Jurkat, Clone E6-1 (cell line): ENCODE measurements at regions not wholly inside any gene's neighbourhood (a gene's known extent, or its start where the extent isn't known, plus 50 kb on each side); places are given as distances from the start of the nearest gene placed in this dataset.
"Not testable (repeated sequence)": the region's sequence is repeated elsewhere in the genome, so short reads cannot be mapped to it uniquely, and the experiment has no call there.

Experiments
- DNase-seq: peaks from one replicate; pipeline ENCODE4 v3.0.0-alpha.2; 2011; ENCODE audit warnings: low read depth, low spot score
- H3K4me3 ChIP-seq: 2 replicates; pipeline ENCODE4 v1.5.1; 2011; ENCODE audit warnings: mild to moderate bottlenecking, low read length, control low read depth, moderate library complexity

DNA sequence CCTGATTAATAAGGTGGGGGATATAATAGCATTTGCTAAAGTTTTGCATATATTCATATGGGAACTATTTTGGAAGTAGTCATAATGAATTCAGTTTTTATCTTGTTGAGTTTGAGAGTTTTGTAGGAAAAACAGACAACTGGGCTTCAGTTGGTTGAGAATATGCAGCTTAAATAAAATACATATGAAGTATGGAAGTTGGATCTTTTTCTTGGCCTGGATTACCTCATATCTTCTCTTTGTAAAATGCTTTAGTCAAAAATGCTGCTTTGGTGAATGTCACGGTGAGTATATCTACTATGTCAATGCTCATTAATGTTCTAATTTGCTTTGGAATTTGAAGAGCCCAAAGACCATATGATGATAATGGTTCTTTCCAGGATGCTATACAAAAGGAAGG is 552.2 kb upstream of the LMO3 start:
- no peak overlapping the region for H3K4me3 ChIP-seq
- no peak for DNase-seq

DNA sequence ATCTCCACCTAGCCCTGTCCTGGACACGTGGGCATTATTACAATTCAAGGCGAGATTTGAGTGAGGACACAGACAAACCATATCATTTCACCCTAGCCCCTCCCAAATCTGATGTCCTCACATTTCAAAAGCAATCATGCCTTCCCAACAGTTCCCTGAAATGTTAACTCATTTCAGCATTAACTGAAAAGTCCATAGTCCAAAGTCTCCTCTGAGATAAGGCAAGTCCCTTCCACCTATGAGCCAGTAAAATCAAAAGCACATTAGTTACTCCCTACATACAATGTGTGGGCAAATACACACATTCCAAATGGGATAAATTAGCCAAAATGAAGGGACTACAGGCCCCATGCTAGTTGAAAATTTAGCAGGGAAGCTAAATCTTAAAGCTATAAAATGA is 546.0 kb upstream of the LMO3 start:
- no peak overlapping the region for H3K4me3 ChIP-seq

DNA sequence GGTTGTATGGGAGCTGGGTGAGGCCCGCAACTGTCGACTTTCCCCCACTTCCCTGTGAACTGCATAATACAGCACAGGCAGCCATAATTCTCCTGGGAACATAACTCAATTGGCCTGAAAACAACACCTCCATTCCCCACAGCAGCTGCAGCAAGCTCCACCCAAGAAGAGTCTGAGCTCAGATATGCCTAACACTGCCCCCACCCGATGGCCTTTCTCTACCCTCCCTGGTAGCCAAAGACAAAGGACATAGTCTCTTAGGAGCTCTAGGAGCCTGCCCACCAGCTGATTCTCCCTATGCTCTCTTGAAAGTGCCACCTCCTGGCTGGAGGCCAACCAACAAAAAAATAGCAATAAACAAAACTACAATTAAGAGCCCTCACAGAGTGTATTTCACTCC is 542.7 kb upstream of the LMO3 start:
- DNase-seq: no peak
- no peak overlapping the region for H3K4me3 ChIP-seq

More for the DNA sequence above, 546.0 kb upstream of the LMO3 start:
- no peak for DNase-seq

DNA sequence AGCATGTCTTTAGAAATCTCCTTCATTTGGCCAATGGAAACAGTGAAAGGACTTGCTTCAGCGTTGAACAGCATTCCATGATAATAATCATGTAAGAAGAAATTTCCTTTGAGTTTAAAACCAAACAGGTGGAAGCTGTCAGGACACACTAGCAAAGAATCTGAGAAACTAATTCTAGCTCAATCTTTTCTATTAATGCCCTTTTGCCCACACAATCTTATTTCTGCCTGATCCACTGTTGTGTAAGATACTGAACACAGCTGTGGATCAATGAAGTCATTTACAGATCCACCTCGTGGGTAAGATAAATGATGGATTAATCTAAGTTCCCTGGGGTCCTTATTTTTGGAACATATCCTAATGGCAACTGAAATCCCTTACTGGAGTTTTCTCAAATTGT is 536.9 kb upstream of the LMO3 start:
- DNase-seq: no peak
- no peak overlapping the region for H3K4me3 ChIP-seq

DNA sequence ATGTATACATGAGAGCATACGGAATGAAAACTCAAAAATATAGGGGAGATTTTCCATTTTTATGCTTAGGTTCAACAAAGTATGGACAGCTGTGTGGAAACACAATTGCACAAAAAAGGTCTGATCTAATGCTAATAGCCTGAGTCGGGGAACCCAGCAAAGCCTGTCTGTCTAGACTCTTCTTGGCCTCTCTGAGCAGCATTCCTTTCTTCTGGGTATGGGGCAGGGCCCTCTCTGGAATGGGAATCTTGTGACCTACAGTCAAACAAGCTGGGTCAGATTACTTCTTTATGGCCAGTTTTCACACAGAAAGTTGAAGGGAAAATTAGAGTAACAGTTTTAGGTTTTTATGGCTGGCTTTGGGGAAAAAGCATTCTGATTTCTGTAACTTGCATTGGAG is 534.0 kb upstream of the LMO3 start:
- DNase-seq: no peak
- no peak overlapping the region for H3K4me3 ChIP-seq

DNA sequence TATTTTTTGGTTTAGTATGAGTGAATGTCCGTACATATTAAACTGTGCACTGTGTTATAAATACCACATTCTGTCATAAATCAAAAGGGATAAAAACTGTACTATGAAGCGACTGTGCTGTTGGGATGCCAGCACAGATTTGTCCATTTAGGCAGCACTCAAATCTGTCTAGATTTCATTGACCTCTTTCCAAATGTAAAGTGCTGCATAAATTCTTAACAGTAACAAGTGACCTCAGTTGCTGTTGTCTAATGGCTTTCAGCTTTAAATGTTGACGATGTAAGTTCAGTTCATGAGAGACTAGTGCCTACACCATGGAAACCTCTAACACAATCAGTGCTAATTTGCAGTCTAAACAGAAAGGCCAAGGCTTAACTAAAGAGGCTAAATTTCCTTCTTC is 531.4 kb upstream of the LMO3 start:
- no peak for DNase-seq
- H3K4me3 ChIP-seq: no peak overlapping the region

DNA sequence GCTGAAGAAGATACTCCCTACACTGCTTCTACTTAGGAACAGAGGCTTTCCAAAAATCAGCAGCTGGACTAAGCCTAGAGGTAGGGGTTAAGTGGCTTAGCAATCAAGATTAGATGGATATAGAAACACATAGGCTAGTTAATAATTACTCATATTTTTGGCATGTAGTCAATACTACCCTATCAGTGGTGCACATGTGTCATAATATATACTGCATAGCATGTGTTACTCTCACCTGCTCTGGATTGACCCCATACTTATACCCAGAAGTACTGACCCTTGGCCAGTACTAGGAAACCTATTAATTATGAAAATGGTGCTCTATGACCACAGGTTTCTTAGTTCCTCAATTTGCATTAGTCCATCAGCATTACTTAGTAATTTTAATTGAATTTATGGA is 528.4 kb upstream of the LMO3 start:
- no peak overlapping the region for H3K4me3 ChIP-seq
- DNase-seq: no peak

DNA sequence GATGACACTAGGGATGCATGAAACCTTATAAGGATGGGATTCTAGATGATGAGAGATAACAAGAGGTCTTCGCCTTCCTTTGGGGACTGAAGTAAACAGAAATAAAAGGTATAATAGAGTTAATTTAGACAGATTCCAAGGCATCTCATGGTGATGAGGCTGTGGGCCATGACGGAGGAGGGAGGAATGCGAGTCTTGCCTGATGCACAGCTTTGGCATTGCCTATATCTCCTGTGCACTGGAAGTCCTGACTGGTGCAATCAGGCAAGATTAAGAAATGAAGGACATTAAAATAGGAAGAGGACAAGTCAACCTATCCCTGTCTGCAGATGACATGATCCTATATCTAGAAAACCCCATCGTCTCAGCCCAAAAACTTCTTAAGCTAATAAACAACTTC is 526.4 kb upstream of the LMO3 start:
- DNase-seq: no peak

DNA sequence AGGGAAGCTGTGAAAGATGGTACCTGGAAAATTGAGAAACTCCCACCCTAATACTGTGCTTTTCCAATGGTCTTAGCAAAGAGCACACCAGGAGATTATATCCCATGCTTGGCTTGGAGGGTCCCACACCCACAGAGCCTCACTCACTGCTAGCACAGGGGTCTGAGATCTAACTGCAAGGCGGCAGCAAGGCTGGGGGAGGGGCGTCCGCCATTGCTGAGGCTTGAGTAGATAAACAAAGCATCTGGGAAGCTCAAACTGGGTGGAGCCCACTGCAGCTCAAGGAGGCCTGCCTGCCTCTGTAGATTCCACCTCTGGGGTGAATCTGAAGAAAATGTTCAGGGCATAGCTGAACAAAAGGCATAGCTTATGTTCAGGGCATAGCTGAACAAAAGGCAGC is 510.6 kb upstream of the LMO3 start:
- H3K4me3 ChIP-seq, DNase-seq: not testable (repeated sequence)

More for the DNA sequence above, 526.4 kb upstream of the LMO3 start:
- H3K4me3 ChIP-seq: no peak overlapping the region

DNA sequence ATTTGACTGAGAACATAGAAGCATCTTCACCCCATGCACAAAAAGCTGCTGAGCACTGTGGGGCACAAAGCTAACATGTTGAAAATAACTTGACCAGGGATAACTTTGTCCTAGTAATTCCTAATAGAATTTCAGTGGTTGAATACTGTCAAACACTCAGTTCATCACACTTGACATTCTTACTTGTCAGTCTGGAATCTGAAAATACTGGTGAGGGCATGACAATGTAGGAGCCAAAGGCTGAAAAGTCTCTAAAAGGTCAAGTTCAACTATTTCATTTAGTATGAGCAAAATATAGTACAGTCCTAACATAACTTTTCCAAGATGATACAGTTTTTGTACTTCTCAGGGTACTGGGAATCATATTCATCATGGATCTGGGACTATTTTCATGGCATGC is 504.4 kb upstream of the LMO3 start:
- no peak overlapping the region for H3K4me3 ChIP-seq
- no peak for DNase-seq

DNA sequence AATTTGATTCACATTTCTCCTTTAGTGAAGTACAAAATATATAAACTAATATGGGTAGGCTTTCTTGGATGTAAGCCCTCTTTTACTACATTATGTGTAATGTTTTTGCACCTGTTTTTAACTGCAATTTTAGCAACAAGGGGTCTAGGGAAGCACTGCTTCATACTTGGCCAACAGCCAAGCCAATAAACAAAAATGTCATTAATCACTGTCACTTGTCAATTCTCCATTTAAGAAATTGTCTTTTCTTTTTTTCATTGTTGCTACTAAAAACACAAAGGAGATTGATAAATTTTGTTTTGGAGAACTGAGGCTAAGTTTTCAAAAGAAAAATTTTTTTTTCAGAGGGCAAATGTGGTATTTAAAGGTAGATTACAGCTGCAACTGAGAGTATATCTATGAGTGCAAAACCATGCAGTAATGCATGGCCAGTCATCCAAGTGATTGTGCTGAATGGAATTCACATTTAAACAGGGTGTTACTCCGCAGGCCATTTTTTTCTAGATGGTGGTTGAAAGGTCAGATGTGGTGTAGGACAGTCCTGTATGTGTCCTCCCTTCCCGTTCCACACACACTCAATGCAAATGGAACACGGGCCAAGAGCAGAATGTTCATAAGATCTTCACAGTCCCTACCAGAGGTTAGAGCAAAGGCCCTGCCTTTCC is 503.0 kb upstream of the LMO3 start:
- no peak overlapping the region for H3K4me3 ChIP-seq
- DNase-seq: no peak

DNA sequence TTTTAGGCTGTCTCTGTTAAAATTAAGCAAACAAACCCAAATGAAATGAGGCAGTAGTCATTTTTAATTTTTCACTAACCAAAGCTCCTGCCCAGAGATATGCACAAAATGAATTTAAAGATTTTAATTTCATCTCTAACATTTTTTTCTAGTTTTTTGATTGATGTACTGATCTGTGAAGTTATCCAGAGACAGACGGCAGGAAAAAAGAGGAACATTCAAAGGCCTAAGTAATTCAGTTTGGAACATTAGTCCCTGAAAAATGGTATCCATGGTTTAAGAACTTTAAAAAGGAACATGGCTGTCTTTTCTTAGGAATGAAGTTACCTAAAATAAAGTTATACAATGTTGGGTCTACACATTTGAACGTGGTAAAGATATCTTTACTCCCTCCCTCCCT is 498.8 kb upstream of the LMO3 start:
- no peak overlapping the region for H3K4me3 ChIP-seq

DNA sequence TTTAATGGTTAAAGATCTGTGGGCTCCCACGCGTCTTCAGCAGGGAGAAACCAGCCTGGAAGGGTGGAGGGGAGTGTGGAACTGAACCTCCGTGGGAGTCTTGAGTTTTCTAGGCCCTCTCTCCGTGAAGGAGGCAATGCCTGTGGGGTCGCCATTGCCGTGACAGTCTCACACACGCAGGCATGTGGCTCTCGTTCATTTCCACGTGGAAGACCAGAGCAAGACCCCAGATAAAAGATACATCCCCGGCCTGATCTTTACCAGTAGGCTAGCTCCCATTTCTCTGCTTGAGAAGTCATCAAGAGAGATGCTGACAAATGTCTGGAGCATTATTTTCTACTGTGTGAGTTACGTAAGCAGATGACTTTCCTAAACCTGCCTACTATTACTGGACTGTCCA is 491.7 kb upstream of the LMO3 start:
- DNase-seq: no peak
- no peak overlapping the region for H3K4me3 ChIP-seq

More for the DNA sequence above, 498.8 kb upstream of the LMO3 start:
- no peak for DNase-seq

DNA sequence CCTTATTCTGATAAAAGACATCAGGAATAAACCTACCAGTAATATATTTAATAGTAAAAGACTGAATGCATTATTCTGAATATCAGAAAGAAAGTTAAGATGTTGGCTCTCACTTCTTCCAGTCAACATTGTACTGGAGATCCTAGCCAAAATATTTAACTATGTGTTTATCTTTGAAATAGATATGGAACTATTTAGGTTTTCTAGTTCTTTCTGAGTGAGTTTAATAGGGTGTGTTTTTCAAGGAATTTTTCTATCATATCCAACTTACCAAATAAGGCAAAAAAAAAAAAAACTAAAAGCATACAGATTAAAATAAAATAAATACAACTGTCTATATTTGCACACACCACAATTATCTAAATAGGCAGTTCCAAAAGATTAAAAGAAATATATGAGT is 478.9 kb upstream of the LMO3 start:
- H3K4me3 ChIP-seq: no peak overlapping the region
- no peak for DNase-seq

DNA sequence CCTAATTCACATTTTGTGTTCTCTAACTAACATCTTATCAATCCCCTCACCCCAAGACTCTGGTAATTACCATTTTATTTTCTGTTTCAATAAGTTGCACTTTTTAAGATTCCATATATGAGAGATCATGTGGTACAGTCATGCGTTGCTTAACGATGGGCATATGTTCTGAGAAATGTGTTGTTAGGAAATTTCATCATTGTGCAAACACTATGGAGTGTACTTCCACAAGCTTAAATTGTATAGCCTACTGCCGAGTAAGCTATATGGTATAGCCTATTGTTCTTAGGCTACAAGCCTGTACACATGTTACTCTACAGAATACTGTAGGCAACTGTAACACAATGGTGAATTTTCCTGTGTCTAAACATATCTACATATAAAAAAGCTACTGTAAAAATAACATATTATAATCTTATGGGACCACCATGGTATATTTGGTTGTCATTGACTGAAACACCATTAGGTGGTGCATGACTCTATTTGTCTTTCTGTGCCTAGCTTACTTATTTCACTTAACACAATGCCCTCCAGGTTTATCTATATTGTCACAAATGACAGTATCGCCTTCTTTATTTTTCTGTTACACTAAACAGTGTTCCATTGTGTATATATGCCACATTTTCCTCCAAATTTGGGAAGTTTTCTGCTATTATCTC is 473.4 kb upstream of the LMO3 start:
- no peak for DNase-seq
- H3K4me3 ChIP-seq: no peak overlapping the region

DNA sequence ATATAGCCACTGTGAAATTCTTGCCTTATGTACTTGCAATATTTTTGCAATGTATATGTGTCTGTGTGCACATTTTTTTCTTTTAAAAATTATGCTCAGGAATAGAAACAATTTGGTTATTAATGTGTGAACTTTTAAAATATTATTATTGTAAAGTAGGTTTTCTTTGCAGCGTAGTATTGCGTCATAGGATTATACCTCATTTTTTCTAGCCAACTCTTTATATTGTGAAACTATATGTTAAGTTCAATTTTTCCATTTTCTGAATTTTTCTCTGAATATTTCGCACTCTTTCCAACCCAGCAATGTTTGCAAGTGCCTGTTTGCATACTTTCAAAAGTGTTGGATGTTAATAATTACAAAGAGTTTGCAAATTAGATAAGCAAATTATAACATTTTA is 471.6 kb upstream of the LMO3 start:
- no peak for DNase-seq
- H3K4me3 ChIP-seq: no peak overlapping the region

DNA sequence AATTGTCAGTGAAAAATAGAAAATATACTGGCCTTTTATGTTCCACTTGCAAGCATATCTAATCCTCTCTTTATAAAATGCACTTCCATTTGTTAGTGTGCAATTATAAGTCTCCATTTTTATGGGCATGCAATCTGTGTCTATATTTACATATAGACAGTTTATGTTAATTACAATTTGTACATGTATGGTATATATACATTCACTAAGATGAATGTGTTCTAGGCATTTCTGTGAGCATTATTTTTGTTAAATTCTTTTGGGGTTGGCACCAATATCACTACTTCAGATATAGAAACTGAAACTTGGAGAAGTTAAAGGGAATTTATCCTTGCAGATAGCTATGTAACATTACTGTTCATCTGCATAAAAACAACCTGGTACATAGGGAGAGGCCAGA is 470.8 kb upstream of the LMO3 start:
- no peak overlapping the region for H3K4me3 ChIP-seq
- DNase-seq: no peak

DNA sequence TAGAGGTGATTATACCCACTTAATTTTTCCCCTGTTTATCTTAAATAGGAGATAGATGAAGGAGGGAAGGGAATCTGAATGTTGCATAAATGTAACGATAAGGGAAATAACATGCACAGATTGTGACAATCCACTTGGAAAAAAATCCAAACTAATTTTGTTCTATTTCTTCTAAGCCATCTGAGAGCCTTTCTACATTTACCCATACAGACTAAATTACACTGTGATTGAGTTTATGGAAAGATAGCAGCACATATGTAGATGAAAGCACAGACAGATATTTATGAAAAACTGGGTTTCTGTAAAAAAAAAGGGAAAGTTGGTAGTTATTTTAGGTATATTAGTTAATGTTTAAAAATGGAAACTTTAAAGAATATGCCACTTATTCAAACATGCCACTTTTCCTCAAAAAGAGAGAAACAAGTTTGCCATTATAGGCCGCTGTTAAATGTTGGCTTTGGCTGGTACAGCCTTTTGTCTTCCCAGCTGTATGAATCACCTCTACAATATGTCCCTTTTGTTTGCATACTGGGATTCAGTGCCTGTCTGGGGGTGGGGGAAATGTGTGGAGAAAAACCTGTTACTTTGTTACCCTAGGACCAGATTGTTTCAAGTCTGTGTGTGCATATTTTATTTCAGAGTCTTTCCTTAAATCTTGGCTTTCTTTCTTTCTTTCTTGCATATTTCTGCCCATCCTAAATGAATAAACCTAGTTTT is 470.2 kb upstream of the LMO3 start:
- no peak overlapping the region for H3K4me3 ChIP-seq
- DNase-seq: no peak

DNA sequence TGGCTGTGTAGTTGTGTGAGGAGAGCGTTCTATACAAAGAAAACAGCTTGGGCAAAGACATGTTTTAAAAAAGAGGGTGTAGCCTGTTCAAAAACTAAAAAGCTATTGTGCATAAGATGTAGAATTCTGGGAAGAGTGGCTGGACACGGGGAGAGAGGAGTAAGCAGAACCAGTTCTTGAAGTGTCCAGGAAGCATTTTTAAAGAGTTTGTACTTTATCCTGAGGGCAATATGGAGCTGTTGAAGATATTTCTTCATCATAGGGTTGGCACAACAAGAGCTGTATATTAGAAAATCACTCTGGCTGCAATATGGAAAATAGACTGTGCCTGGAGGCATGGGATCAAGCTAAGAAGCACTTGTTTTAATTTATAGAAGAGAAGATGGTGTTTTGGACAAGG is 458.9 kb upstream of the LMO3 start:
- DNase-seq: no peak
- no peak overlapping the region for H3K4me3 ChIP-seq

DNA sequence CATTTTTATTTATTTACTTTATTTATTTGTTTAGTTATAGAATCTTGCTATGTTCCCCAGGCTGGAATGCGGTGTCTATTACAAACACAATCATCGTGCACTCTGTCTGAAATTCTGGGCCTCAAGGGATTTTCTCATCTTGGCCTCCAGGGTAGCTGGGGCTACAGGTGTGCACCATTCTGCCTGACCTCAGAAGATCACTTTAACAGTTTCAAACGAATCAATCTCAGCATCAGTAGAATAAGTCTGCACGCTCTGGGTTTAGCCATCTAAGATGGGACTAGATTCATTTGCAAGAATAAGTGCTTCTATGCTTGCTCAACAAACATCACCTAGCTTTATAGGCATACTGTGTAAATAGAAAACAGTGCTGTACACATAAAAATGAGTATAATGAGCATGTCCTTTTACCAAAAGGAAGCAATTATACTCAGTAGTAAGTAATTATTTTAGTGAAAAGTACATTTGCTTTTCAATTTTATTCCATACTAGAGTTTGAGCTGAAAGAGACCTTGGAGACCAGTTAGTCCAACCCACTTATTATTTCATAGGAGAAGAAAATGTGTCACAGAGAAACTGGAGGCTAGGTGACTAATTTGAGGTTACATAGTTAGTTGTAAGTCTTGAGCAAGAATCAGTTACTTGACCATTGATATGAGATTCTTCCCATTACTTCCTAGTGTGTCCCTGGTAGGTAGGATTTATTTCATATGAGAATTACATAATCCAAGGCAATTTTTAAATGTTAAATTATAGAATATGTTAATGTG is 456.5 kb upstream of the LMO3 start:
- no peak overlapping the region for H3K4me3 ChIP-seq
- no peak for DNase-seq
